ENCODE measurements at regions not wholly inside any gene's neighbourhood (a gene's known extent, or its start where the extent isn't known, plus 50 kb on each side); places are given as distances from the start of the nearest gene placed in this dataset.
"Not testable (repeated sequence)": the region's sequence is repeated elsewhere in the genome, so short reads cannot be mapped to it uniquely, and the experiment has no call there.

DNA sequence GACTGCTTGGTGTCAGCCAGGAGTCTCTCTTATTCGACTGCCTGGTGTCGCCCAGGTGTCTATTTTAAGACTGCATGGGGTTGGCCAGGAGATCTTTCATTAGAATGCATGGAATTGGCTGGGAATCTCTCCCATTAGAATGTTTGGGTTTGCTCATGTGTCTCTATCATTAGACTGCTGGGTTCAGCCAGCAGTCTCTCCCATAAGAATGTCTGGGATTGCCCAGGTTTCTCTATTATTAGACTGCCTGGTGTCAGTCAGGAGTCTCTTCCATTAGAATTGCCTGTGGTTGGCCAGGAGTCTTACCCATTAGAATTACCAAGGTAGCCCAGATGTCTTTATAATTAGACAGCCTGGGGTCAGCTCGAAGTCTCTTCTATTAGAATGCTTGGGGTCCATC is 1496.0 kb downstream of the UQCRFS1 start:
- Histone ChIP-seq H3K4me3 (ENCODE audit: insufficient read depth, low read length) (no peak overlapping the region), H3K27ac (ENCODE audit: low read depth, low read length) (no peak overlapping the region), H3K4me2 (ENCODE audit: insufficient read depth, low read length) (no peak overlapping the region), H3K4me1 (ENCODE audit: insufficient read depth, low read length) (no peaks in the 10 kb centered on the region), H3K27me3 (ENCODE audit: insufficient read depth, low read length) (no peaks in the 10 kb centered on the region), H3K9me3 (ENCODE audit: low read depth, low read length) (no peaks in the 10 kb centered on the region), H3K79me2 (ENCODE audit: insufficient read depth, low read length) (no peaks in the 10 kb centered on the region), H2AFZ (ENCODE audit: low read length) (no peak overlapping the region), H3K36me3 (ENCODE audit: insufficient read depth, low read length) (no peaks in the 10 kb centered on the region), H4K20me1 (ENCODE audit: insufficient read depth, low read length) (no peaks in the 10 kb centered on the region)
- TF ChIP-seq CTCF (IDR thresholded peaks at IDR 0.05; ENCODE audit: extremely low read depth, low read depth, low read length): no peak
- DNase-seq (ENCODE audit: insufficient read length, low spot score, missing footprints): no peak

DNA sequence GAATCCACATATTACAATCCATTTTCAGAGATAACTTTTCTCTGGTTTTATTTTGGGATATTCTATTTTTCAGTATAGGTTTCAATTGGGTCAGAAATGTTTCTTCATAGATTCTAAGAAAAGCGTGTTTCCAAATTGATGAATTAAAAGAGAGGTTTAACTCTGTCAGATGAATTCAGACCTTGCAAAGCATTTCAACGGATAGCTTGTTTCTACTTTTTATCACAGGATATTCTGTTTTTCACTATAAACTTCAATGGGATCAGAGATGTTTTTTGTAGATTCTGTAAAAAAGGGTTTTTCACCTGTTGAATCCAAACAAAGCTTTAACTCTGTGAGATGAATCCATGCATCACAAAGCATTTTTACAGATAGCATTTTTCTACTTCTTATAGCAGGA is 1498.1 kb downstream of the UQCRFS1 start:
- no peaks in the 10 kb centered on the region for H4K20me1 ChIP-seq (ENCODE audit: insufficient read depth, low read length)
- no peaks in the 10 kb centered on the region for H3K9me3 ChIP-seq (ENCODE audit: low read depth, low read length)
- H3K27ac ChIP-seq (ENCODE audit: low read depth, low read length): no peak overlapping the region
- H3K27me3 ChIP-seq (ENCODE audit: insufficient read depth, low read length): no peaks in the 10 kb centered on the region
- H3K4me1 ChIP-seq (ENCODE audit: insufficient read depth, low read length): no peaks in the 10 kb centered on the region
- no peaks in the 10 kb centered on the region for H3K79me2 ChIP-seq (ENCODE audit: insufficient read depth, low read length)
- H3K36me3 ChIP-seq (ENCODE audit: insufficient read depth, low read length): no peaks in the 10 kb centered on the region
- H3K4me2 ChIP-seq (ENCODE audit: insufficient read depth, low read length): no peak overlapping the region
- no peak overlapping the region for H2AFZ ChIP-seq (ENCODE audit: low read length)
- no peak for TF ChIP-seq CTCF (IDR thresholded peaks at IDR 0.05; ENCODE audit: extremely low read depth, low read depth, low read length)
- no peak overlapping the region for H3K4me3 ChIP-seq (ENCODE audit: insufficient read depth, low read length)
- DNase-seq (ENCODE audit: insufficient read length, low spot score, missing footprints): no peak

DNA sequence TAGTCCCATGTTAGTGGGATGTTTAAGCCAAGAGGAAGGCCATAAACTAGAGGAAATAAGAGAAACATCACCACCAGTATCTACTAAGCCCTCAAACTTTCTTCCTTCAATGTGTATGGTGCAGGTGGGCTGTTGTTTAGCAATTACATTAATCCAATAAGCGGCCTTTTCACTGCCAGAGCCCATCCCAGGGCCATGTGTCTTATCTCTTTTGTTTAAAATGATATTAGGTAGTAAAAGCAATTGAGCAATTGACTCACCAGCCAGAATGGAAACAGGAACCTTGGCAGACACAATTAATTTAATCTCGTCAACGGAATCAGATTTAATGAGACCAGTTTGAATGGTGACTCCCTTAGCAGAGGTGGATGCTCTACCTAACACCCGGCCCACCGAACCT is 1503.5 kb downstream of the UQCRFS1 start:
- TF ChIP-seq CTCF (IDR thresholded peaks at IDR 0.05; ENCODE audit: extremely low read depth, low read depth, low read length): no peak
- no peaks in the 10 kb centered on the region for H4K20me1 ChIP-seq (ENCODE audit: insufficient read depth, low read length)

GRCh38 chr19:27708986-27709385 is 1504.0 kb downstream of the UQCRFS1 start:
- not testable (repeated sequence) for DNase-seq (ENCODE audit: insufficient read length, low spot score, missing footprints); H3K4me3 ChIP-seq (ENCODE audit: insufficient read depth, low read length); H3K27ac ChIP-seq (ENCODE audit: low read depth, low read length); H3K36me3 ChIP-seq (ENCODE audit: insufficient read depth, low read length); H3K79me2 ChIP-seq (ENCODE audit: insufficient read depth, low read length); H3K4me2 ChIP-seq (ENCODE audit: insufficient read depth, low read length); H4K20me1 ChIP-seq (ENCODE audit: insufficient read depth, low read length); H3K9me3 ChIP-seq (ENCODE audit: low read depth, low read length); H3K4me1 ChIP-seq (ENCODE audit: insufficient read depth, low read length); H3K27me3 ChIP-seq (ENCODE audit: insufficient read depth, low read length); H2AFZ ChIP-seq (ENCODE audit: low read length)

More for the DNA sequence above, 1503.5 kb downstream of the UQCRFS1 start:
- H3K4me2 ChIP-seq (ENCODE audit: insufficient read depth, low read length): no peak overlapping the region
- no peak overlapping the region for H3K27ac ChIP-seq (ENCODE audit: low read depth, low read length)
- no peak for DNase-seq (ENCODE audit: insufficient read length, low spot score, missing footprints)
- no peaks in the 10 kb centered on the region for H3K4me1 ChIP-seq (ENCODE audit: insufficient read depth, low read length)
- H3K36me3 ChIP-seq (ENCODE audit: insufficient read depth, low read length): no peaks in the 10 kb centered on the region
- no peaks in the 10 kb centered on the region for H3K27me3 ChIP-seq (ENCODE audit: insufficient read depth, low read length)
- no peaks in the 10 kb centered on the region for H3K79me2 ChIP-seq (ENCODE audit: insufficient read depth, low read length)
- H3K9me3 ChIP-seq (ENCODE audit: low read depth, low read length): no peaks in the 10 kb centered on the region
- H2AFZ ChIP-seq (ENCODE audit: low read length): no peak overlapping the region
- no peak overlapping the region for H3K4me3 ChIP-seq (ENCODE audit: insufficient read depth, low read length)

- H2AFZ ChIP-seq (ENCODE audit: low read length); H3K4me3 ChIP-seq (ENCODE audit: insufficient read depth, low read length); H4K20me1 ChIP-seq (ENCODE audit: insufficient read depth, low read length); H3K27me3 ChIP-seq (ENCODE audit: insufficient read depth, low read length); DNase-seq (ENCODE audit: insufficient read length, low spot score, missing footprints); H3K27ac ChIP-seq (ENCODE audit: low read depth, low read length); H3K4me2 ChIP-seq (ENCODE audit: insufficient read depth, low read length); H3K36me3 ChIP-seq (ENCODE audit: insufficient read depth, low read length); H3K9me3 ChIP-seq (ENCODE audit: low read depth, low read length); H3K79me2 ChIP-seq (ENCODE audit: insufficient read depth, low read length); H3K4me1 ChIP-seq (ENCODE audit: insufficient read depth, low read length): not testable (repeated sequence)
These were observed 1505.9 kb downstream of the UQCRFS1 start for GRCh38 chr19:27707026-27707425.

All from osteoblast (primary cell).